ENCODE measurements at regions not wholly inside any gene's neighbourhood (a gene's known extent, or its start where the extent isn't known, plus 50 kb on each side); places are given as distances from the start of the nearest gene placed in this dataset.

DNA sequence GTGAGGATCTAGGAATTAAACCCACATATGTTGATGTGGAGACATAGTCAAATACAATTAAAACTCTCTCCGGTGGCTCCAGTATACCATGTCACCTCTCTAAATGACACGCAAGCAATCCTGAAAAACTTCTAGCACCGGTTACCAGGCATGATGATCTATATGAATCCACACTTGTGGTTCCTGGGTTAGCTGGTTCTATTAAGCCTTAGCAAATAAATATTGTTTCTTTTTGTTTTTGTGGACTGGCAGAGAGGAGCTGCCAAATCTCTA is 104.8 kb downstream of the SEC61B start:
- TF ChIP-seq POLR2A (IDR thresholded peaks at IDR 0.05) (no peak), POLR2AphosphoS5 (IDR thresholded peaks at IDR 0.05) (no peak)
- TF ChIP-seq, protein P1, sequence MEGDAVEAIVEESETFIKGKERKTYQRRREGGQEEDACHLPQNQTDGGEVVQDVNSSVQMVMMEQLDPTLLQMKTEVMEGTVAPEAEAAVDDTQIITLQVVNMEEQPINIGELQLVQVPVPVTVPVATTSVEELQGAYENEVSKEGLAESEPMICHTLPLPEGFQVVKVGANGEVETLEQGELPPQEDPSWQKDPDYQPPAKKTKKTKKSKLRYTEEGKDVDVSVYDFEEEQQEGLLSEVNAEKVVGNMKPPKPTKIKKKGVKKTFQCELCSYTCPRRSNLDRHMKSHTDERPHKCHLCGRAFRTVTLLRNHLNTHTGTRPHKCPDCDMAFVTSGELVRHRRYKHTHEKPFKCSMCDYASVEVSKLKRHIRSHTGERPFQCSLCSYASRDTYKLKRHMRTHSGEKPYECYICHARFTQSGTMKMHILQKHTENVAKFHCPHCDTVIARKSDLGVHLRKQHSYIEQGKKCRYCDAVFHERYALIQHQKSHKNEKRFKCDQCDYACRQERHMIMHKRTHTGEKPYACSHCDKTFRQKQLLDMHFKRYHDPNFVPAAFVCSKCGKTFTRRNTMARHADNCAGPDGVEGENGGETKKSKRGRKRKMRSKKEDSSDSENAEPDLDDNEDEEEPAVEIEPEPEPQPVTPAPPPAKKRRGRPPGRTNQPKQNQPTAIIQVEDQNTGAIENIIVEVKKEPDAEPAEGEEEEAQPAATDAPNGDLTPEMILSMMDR (IDR thresholded peaks at IDR 0.05), result no peak
